NT2/D1 (cell line): ENCODE measurements at regions not wholly inside any gene's neighbourhood (a gene's known extent, or its start where the extent isn't known, plus 50 kb on each side); places are given as distances from the start of the nearest gene placed in this dataset.

Source experiments
- SUZ12 ChIP-seq: IDR thresholded peaks from 2 replicates; pipeline ENCODE4 v1.6.1; 2011; ENCODE audit not compliant: insufficient read length, insufficient read depth; ENCODE audit errors: extremely low read depth
- YY1 ChIP-seq: IDR thresholded peaks from 2 replicates; pipeline ENCODE4 v1.6.1; 2011; ENCODE audit not compliant: insufficient read length, insufficient read depth
- ZNF274 ChIP-seq: IDR thresholded peaks from 2 replicates; pipeline ENCODE4 v1.6.1; 2011; ENCODE audit warnings: mild to moderate bottlenecking, low read depth, low read length

DNA sequence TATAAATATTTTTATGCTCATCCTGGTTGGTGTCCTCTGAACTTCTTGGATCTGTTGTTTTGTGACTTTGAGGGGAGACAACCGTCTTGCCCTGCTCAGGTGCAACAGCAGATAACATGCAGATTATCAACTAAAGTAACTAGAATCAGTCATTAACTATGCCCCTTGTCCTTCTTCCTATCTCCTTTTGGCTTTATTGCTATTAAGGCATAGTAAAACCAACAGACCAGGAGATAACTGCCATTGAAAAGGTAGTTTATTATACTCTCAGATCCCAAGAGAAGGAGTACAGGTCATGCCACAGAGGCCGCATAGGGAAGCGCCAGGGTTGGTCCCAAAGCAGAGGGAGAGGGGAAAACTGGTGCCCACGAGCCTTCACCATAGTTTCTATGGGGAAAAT lies 418.2 kb downstream of the GJA1 start:
- TF ChIP-seq YY1 (no peak), SUZ12 (no peak), ZNF274 (no peak)
